Astrocyte of the hippocampus (primary cell): ENCODE measurements at regions not wholly inside any gene's neighbourhood (a gene's known extent, or its start where the extent isn't known, plus 50 kb on each side); places are given as distances from the start of the nearest gene placed in this dataset.

Experiments used
- DNase-seq: peaks from one replicate; pipeline ENCODE4 v3.0.0; 2011; ENCODE audit warnings: low read depth, low spot score

- DNase-seq: no peak
These were observed 108.4 kb downstream of the LSM3 start for GRCh38 chr3:14286887-14287500.

GRCh38 chr3:14288177-14288788 is 109.7 kb downstream of the LSM3 start:
- DNase-seq: no peak

GRCh38 chr3:14288833-14289451 is 110.3 kb downstream of the LSM3 start:
- no peak for DNase-seq

- peak; percentile 73 for DNase-seq
These were observed 111.2 kb downstream of the LSM3 start for GRCh38 chr3:14289590-14290461.

- DNase-seq: no peak
These were observed 111.6 kb upstream of the SLC6A6 start for GRCh38 chr3:14290631-14291385.

GRCh38 chr3:14295037-14295436 is 107.4 kb upstream of the SLC6A6 start:
- no peak for DNase-seq

GRCh38 chr3:14295801-14296200 is 106.6 kb upstream of the SLC6A6 start:
- no peak for DNase-seq

- DNase-seq: no peak
These were observed 105.1 kb upstream of the SLC6A6 start for GRCh38 chr3:14297305-14297704.

- peak; percentile 56 for DNase-seq
These were observed 104.6 kb upstream of the SLC6A6 start for GRCh38 chr3:14297784-14298236.

GRCh38 chr3:14298442-14298841 is 104.0 kb upstream of the SLC6A6 start:
- DNase-seq: no peak

- no peak for DNase-seq
These were observed 103.3 kb upstream of the SLC6A6 start for GRCh38 chr3:14298991-14299555.

- no peak for DNase-seq
These were observed 102.6 kb upstream of the SLC6A6 start for GRCh38 chr3:14299767-14300166.

- DNase-seq: no peak
These were observed 101.5 kb upstream of the SLC6A6 start for GRCh38 chr3:14300721-14301399.

GRCh38 chr3:14301558-14301957 is 100.8 kb upstream of the SLC6A6 start:
- no peak for DNase-seq

- no peak for DNase-seq
These were observed 98.9 kb upstream of the SLC6A6 start for GRCh38 chr3:14303336-14304100.

- peak; percentile 21 for DNase-seq
These were observed 98.0 kb upstream of the SLC6A6 start for GRCh38 chr3:14304101-14305045.

- DNase-seq: no peak
These were observed 97.1 kb upstream of the SLC6A6 start for GRCh38 chr3:14305324-14305723.

GRCh38 chr3:14306142-14306541 is 96.3 kb upstream of the SLC6A6 start:
- DNase-seq: no peak
